CD4-positive, alpha-beta T cell treated with Interferon gamma for 1 hour (primary cell): ENCODE measurements at regions not wholly inside any gene's neighbourhood (a gene's known extent, or its start where the extent isn't known, plus 50 kb on each side); places are given as distances from the start of the nearest gene placed in this dataset.
"Not testable (repeated sequence)": the region's sequence is repeated elsewhere in the genome, so short reads cannot be mapped to it uniquely, and the experiment has no call there.

Experiments
- DNase-seq: peaks from one replicate; pipeline ENCODE4 v3.0.0-alpha.2; 2020

DNA sequence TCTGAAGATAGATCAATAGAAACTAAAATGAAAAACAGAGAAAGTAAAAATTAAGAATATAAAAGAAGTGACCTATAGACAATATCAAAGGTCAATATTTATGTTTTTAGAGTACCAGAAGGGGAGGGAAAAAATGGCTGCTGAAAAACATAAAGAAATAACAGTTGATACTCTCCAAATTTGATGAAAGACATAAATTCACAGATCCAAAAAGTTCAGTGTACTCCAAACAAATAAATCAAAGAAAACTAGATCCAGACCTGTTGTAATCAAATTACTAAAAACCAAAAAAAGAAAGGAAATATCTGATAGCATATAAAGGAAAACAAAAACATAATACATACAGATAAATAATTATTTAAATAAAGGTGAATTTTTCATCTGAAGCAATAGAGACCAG, 1689.1 kb upstream of the TMEFF2 start:
- no peak for DNase-seq

- DNase-seq = no peak
Measured at GRCh38 chr2:193876980-193877379, 1682.2 kb upstream of the TMEFF2 start.

DNA sequence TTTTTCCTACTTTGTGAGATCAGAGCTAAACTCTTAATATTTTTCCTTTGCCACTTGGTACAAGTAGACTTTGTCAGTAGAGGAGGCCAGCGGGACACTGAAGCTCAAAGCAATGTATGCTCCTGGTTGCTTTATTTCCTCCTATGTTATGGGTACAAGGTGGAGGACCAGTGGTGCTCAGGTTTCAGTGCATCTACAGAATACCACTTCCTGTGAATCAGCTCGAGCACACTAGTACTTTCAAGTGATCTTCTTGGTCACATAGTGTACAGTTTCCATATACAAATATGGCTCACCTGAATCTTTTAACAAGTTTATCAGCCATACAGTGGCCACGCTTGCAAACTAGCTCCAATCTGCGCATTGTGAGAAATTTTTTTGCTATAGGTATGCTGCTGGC, 1674.8 kb upstream of the TMEFF2 start:
- no peak for DNase-seq

GRCh38 chr2:193868833-193869232, 1674.1 kb upstream of the TMEFF2 start:
- no peak for DNase-seq

GRCh38 chr2:193868132-193868531, 1673.4 kb upstream of the TMEFF2 start:
- DNase-seq = no peak

GRCh38 chr2:193867454-193867853, 1672.7 kb upstream of the TMEFF2 start:
- no peak for DNase-seq

GRCh38 chr2:193861557-193861956, 1666.8 kb upstream of the TMEFF2 start:
- no peak for DNase-seq

DNA sequence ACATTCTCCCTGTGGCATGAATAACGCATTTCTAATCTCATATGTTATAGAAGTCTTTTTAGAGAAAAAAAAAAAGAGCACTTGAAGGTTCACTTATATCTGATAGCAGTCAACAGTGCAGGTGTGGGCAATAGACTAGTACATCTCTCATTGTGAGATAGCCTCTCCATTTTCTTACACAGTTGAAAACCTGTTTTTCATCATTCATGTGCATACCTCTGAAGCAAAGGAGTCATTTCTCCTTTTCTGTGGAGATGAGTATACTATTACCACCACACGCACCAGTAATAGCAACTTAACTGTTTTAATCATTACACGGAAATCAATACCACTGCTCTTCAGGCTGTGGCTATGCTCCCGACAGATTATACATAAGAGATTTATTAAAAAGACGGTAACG, 1653.3 kb upstream of the TMEFF2 start:
- no peak for DNase-seq

- no peak for DNase-seq
Measured at GRCh38 chr2:193847130-193847529, 1652.4 kb upstream of the TMEFF2 start.

DNA sequence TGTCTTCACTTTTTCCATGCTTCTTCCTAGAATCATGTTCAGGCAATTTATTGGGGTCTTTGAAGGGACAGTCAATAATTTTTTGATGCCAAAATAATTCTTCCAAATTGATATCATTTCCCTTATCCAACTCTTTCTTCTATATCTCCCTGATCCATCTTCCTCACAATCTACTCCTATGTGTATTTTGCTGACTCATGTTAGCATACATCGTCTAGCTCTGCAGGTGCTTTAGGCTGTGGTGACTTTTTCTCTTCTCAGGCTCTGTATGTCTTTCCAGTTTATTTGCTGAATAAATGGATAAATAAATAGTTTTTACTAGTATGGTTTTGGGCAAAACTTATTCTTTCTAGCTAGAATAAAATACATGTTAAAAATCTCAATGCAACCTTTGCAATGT, 1650.9 kb upstream of the TMEFF2 start:
- DNase-seq = no peak

DNA sequence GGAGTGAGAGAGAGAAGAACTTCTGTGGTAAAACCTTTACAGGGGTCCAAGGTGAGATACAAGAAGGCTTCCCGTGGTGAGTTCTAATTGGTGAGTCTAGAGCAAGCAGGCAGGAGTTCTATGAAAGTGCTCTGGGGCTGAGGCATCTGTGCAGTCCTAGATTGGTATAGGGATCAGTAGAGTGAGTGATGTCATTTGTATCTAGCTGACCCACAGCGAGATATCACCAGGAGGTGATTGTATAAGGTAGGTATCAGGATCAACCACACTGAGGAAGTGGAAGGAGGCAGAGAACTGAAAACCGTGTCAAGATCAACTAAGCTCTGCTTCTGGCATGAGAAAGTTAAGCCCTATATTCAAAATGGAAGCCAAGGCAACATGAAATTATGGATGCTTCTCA, 1648.9 kb upstream of the TMEFF2 start:
- DNase-seq = no peak

DNA sequence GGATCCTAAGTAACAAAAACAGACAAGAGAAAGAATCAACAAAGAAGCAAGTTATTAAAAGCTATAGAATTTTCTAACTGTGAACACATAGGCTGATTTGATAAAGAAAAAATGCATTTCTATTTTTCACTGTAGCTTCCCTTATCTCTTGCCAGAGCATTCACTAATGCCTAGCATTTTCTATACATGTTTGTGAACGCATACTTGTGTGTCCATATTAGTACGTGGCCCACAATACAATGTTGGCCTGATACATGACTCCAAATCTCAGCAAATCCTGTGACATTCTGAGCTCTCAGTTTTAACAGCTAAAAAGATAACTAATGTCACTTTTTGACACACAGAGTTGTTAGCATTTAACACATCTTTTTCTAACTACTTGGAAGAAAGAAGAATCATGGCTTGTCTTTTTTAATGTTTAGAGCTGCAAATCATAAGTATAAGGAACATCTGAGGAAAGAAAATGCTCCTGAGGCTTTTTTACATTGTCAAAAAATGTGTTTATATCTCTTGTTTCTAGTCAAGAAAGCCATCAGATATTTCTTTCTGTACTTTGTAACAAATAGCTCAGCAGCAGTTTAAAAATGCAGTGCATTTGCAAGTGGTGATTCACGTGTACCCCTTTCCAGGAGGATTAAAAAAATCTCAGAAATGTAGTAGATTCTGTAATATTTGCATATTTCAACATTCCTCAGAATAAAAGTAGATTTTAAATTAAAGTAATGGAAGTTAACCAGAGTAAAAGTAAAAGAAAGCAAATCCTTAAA, 1646.8 kb upstream of the TMEFF2 start:
- DNase-seq = no peak

- DNase-seq = no peak
Measured at GRCh38 chr2:193837111-193837738, 1642.5 kb upstream of the TMEFF2 start.

- not testable (repeated sequence) for DNase-seq
Measured at GRCh38 chr2:193836424-193837006, 1641.8 kb upstream of the TMEFF2 start.

- DNase-seq = not testable (repeated sequence)
Measured at GRCh38 chr2:193833895-193834294, 1639.2 kb upstream of the TMEFF2 start.

DNA sequence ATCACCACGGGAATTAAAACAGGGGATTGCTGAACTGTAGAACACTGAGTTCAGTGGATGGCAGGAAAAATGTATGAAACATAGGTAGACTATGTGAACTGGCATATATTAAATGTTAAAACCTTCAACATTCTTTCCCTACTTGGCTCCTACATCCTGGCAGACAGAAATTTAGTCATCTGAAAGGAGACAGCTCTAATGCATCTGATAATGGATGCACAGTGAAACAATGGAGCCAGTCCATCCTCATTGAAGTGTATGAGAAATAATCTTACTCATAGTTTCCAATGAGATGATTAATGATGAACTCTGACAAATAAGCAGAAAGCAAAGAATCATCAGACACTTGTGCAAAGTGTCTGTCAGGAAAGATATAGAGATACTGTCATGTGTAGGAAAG, 1629.7 kb upstream of the TMEFF2 start:
- no peak for DNase-seq

DNA sequence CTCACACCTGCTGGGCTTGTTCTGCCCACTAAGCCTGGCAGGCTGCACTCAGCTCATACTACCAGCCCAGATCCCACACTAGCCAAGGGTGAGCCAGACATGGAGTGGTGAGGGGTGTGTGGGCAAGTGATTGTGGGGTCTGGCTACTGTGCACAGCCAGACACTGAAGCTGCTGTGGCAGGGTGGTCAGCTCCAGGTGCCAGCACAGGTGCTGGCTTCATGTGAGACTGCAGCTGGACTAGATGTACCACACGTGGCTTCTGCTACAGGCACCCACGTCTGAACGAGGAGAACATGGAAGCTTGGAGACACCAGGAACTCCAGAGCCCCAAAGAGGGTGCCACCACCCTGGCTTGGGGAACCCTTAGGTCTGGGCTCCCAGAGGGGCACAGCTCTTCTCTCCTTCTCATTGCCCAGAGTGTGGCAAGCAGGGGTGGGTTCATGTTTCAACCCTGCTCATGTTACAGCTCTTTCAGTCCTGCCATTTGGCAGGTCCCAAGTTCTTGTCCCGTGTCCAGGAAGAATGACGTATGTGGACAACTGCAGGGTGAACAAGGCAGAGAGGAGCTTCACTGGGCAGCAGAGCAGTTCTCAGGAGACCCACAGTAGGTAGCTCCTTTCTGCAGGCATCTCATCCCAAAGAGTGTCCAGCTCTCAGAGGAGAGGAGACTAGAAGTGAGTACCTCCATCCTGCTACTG, 1624.2 kb upstream of the TMEFF2 start:
- DNase-seq = no peak

DNA sequence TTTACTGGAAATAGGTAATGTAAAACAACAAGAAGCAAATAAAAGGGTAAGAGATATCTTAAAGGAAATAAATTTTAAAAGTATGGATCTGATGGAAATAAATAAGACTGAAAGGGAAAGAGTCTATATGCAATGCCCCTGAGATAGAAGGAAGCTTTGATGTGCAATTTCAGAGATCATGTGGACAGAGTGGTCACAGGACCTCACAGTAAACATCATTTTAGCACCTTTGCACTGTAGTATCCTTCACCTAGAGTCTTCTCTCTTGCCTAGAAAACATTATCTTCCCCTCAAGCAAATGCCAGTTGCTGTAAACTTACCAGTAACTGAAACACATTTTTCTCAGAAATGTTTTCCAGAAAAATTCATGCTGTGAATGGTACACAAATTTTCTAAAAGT, 1621.3 kb upstream of the TMEFF2 start:
- no peak for DNase-seq

GRCh38 chr2:193810533-193810932, 1615.8 kb upstream of the TMEFF2 start:
- no peak for DNase-seq

GRCh38 chr2:193808877-193809276, 1614.1 kb upstream of the TMEFF2 start:
- DNase-seq = no peak

- DNase-seq = no peak
Measured at GRCh38 chr2:193806088-193806774, 1611.5 kb upstream of the TMEFF2 start.

- DNase-seq = no peak
Measured at GRCh38 chr2:193796847-193797246, 1602.1 kb upstream of the TMEFF2 start.

- no peak for DNase-seq
Measured at GRCh38 chr2:193793914-193794313, 1599.2 kb upstream of the TMEFF2 start.
